Peyer's patch (tissue), 4 donors: ENCODE measurements at regions not wholly inside any gene's neighbourhood (a gene's known extent, or its start where the extent isn't known, plus 50 kb on each side); places are given as distances from the start of the nearest gene placed in this dataset.

Experiments
- CTCF ChIP-seq, 6 experiments: fragments of 450-650 bp in 4 of 6; fragments of 200-600 bp in 2 of 6; sonication (generic) in 1 of 6; IDR thresholded peaks; one replicate each; pipeline ENCODE4 v1.5.1; 2017 to 2019; ENCODE audit warnings: antibody characterized with exemption in 6 of 6, mild to moderate bottlenecking in 3 of 6, moderate library complexity in 1 of 6
- POLR2A ChIP-seq, 2 donors: fragments of 450-650 bp; IDR thresholded peaks; one replicate each; pipeline ENCODE4 v1.5.1; 2017; ENCODE audit warnings: antibody characterized with exemption in 2 of 2, mild to moderate bottlenecking in 2 of 2, moderate library complexity in 2 of 2

GRCh38 chr3:189500798-189501495, 130.2 kb upstream of the TP63 start:
- TF ChIP-seq CTCF (IDR thresholded peaks at IDR 0.05) (no peak), POLR2A (IDR thresholded peaks at IDR 0.05) (no peak)
